OCI-LY1 (cell line): ENCODE measurements at regions not wholly inside any gene's neighbourhood (a gene's known extent, or its start where the extent isn't known, plus 50 kb on each side); places are given as distances from the start of the nearest gene placed in this dataset.

Experiments used
- EZH2 ChIP-seq: fragments of 200-600 bp; sonication (generic), shearing (Covaris generic); IDR thresholded peaks from 2 replicates; pipeline ENCODE4 v1.8.0; 2017; ENCODE audit warnings: borderline replicate concordance, mixed run types, mild to moderate bottlenecking, antibody characterized with exemption, low read length, moderate library complexity, mixed read lengths
- TF ChIP-seq, protein P1 (sequence below): fragments of 200-600 bp; sonication (generic), shearing (Covaris generic); IDR thresholded peaks from 2 replicates; pipeline ENCODE4 v1.5.1; 2017; ENCODE audit warnings: mild to moderate bottlenecking, antibody characterized with exemption, low read length, moderate library complexity, mixed read lengths

DNA sequence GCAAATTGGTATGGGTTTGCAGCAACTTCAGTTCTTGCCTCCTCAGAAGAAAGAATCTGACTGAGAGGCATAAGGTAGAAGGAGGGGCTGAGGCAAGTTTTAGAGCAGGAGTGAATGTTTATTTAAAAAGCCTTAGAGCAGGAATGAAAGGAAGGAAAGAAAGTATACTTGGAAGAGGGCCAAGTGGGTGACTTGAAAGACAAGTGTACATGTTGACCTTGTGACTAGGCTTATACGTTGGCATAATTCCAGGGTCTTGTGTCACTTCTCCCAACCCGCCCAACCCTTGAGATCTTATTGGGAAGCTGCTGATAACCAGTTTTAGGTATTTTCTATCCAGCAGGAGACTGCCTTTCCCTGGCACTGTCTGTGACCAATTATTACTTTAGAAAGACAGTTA, 436.9 kb upstream of the ZNF717 start:
- TF ChIP-seq, protein P1, sequence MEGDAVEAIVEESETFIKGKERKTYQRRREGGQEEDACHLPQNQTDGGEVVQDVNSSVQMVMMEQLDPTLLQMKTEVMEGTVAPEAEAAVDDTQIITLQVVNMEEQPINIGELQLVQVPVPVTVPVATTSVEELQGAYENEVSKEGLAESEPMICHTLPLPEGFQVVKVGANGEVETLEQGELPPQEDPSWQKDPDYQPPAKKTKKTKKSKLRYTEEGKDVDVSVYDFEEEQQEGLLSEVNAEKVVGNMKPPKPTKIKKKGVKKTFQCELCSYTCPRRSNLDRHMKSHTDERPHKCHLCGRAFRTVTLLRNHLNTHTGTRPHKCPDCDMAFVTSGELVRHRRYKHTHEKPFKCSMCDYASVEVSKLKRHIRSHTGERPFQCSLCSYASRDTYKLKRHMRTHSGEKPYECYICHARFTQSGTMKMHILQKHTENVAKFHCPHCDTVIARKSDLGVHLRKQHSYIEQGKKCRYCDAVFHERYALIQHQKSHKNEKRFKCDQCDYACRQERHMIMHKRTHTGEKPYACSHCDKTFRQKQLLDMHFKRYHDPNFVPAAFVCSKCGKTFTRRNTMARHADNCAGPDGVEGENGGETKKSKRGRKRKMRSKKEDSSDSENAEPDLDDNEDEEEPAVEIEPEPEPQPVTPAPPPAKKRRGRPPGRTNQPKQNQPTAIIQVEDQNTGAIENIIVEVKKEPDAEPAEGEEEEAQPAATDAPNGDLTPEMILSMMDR: no peak
- TF ChIP-seq EZH2: no peak
